HepG2 (cell line): ENCODE measurements at regions not wholly inside any gene's neighbourhood (a gene's known extent, or its start where the extent isn't known, plus 50 kb on each side); places are given as distances from the start of the nearest gene placed in this dataset.

ENCODE experiments used
- ATAC-seq: fragments of 200-7000 bp; cut with Tn5 transposase; 3 replicates; pipeline ENCODE4 v1.9.1; 2020; ENCODE audit warnings: mild to moderate bottlenecking, moderate library complexity
- BruUV-seq: library from RNA; stranded (reverse); fragments of 400-500 nt; replicated peaks from 2 replicates; lab custom pipeline; 2021; lab: Mats Ljungman, UMichigan
- CTCF ChIA-PET: fragments of 300-600 bp; formaldehyde crosslinking; extraction: SDS; loops from one replicate; lab custom pipeline; 2021; ENCODE audit warnings: low total read pairs, inconsistent platforms, low intra/inter-chr PET ratio; lab: Yijun Ruan, JAX
- POLR2A ChIA-PET: fragments of 350-600 bp; sonication (Branson Sonifier 250); formaldehyde crosslinking; loops from one replicate; lab custom pipeline; 2020; ENCODE audit warnings: antibody characterized with exemption, inconsistent platforms; lab: Yijun Ruan, JAX
- DNase-seq: peaks from one replicate; pipeline ENCODE4 v3.0.0-alpha.2; 2015; ENCODE audit warnings: low spot score
- FAIRE-seq: peaks from 3 replicates; lab custom pipeline; 2011; peaks lifted over from hg19 to GRCh38; lab: Jason Lieb, UNC
- H2AFZ ChIP-seq: one replicate; pipeline ENCODE4 v1.6.1; 2011; ENCODE audit warnings: low read length, inconsistent platforms
- H3K27ac ChIP-seq: fragments of 300-600 bp; 3 replicates; pipeline ENCODE4 v1.8.0; 2011; ENCODE audit warnings: mixed run types, mild to moderate bottlenecking, mixed read lengths, low read length, inconsistent platforms; ENCODE audit not compliant: insufficient read depth; ENCODE audit errors: extremely low read length
- H3K27me3 ChIP-seq, 2 experiments: fragments of 200-600 bp in 1 of 2; 2 replicates in 1 of 2; 3 replicates in 1 of 2; pipeline versions ENCODE4 v1.6.0 to v1.8.0; 2011; ENCODE audit warnings: low read length in 2 of 2, mild to moderate bottlenecking in 2 of 2, moderate library complexity in 2 of 2, inconsistent platforms in 1 of 2; ENCODE audit not compliant: insufficient read depth in 2 of 2, control insufficient read depth in 1 of 2
- H3K36me3 ChIP-seq, 2 experiments: fragments of 200-600 bp in 1 of 2; replicated peaks in 1 of 2; 2 replicates in 1 of 2; 3 replicates in 1 of 2; pipeline versions ENCODE4 v1.5.1 to v1.8.0; 2011; ENCODE audit warnings: low read length in 2 of 2, inconsistent platforms in 1 of 2; ENCODE audit not compliant: insufficient read depth in 2 of 2, control insufficient read depth in 1 of 2
- H3K4me1 ChIP-seq: 2 replicates; pipeline ENCODE4 v1.5.1; 2012; ENCODE audit warnings: low read length, inconsistent platforms; ENCODE audit not compliant: insufficient read depth
- H3K4me2 ChIP-seq: 2 replicates; pipeline ENCODE4 v1.6.0; 2011; ENCODE audit warnings: low read depth, low read length, inconsistent platforms
- H3K4me3 ChIP-seq, 3 experiments: fragments of 200-600 bp in 1 of 3; sonication (generic), shearing (Covaris generic) in 1 of 3; replicated peaks in 1 of 3; 2 replicates each; pipeline ENCODE4 v1.5.1; 2011 to 2016; ENCODE audit warnings: low read length in 3 of 3, inconsistent platforms in 2 of 3, low read depth in 2 of 3, mild to moderate bottlenecking in 2 of 3, control low read depth in 1 of 3, mixed read lengths in 1 of 3; ENCODE audit not compliant: insufficient read depth in 1 of 3
- H3K79me2 ChIP-seq: one replicate; pipeline ENCODE4 v1.6.1; 2011; ENCODE audit warnings: low read length, inconsistent platforms; ENCODE audit not compliant: insufficient read depth
- H3K9ac ChIP-seq: 2 replicates; pipeline ENCODE4 v1.6.0; 2011; ENCODE audit warnings: mild to moderate bottlenecking, low read depth, low read length, inconsistent platforms; ENCODE audit not compliant: insufficient read depth
- H3K9me3 ChIP-seq: 2 replicates; pipeline ENCODE4 v1.5.1; 2012; ENCODE audit warnings: mild to moderate bottlenecking, low read length
- H4K20me1 ChIP-seq: 2 replicates; pipeline ENCODE4 v1.6.0; 2011; ENCODE audit warnings: inconsistent platforms, mild to moderate bottlenecking, low read length, moderate library complexity; ENCODE audit not compliant: insufficient read depth
- CREB1 ChIP-seq, 2 experiments: fragments of 450-650 bp in 1 of 2; IDR thresholded peaks; 2 replicates each; pipeline ENCODE4 v1.6.1; 2016 to 2017; ENCODE audit warnings: control low read depth in 1 of 2, mild to moderate bottlenecking in 1 of 2, missing compliant biosample characterization in 1 of 2, missing genetic modification characterization in 1 of 2
- KDM5B ChIP-seq: sonication (generic); formaldehyde crosslinking; IDR thresholded peaks from 2 replicates; pipeline ENCODE4 v1.4.0; 2020; ENCODE audit warnings: missing genetic modification reagents, mild to moderate bottlenecking, borderline replicate concordance
- KLF6 ChIP-seq: IDR thresholded peaks from 2 replicates; pipeline ENCODE4 v1.8.0; 2016; ENCODE audit warnings: missing biosample characterization, missing genetic modification reagents
- NFIB ChIP-seq: sonication (generic); formaldehyde crosslinking; IDR thresholded peaks from 2 replicates; pipeline ENCODE4 v1.9.0; 2021; ENCODE audit warnings: missing genetic modification reagents, mild to moderate bottlenecking, borderline replicate concordance
- PRPF4 ChIP-seq: fragments of 200-400 bp; formaldehyde crosslinking; IDR thresholded peaks from 2 replicates; pipeline ENCODE4 v1.6.1; 2016; ENCODE audit warnings: low read length, low read depth; ENCODE audit not compliant: poor library complexity, severe bottlenecking
- REL ChIP-seq: sonication (generic); formaldehyde crosslinking; conservative IDR thresholded peaks from 2 replicates; pipeline ENCODE4 v1.8.0; 2022; ENCODE audit warnings: mild to moderate bottlenecking, missing genetic modification reagents, moderate library complexity
- REPIN1 ChIP-seq: sonication (generic); formaldehyde crosslinking; IDR thresholded peaks from 2 replicates; pipeline ENCODE4 v1.8.0; 2022; ENCODE audit warnings: missing genetic modification reagents, low read depth, mild to moderate bottlenecking, borderline replicate concordance
- SETDB1 ChIP-seq: sonication (generic); formaldehyde crosslinking; IDR thresholded peaks from 2 replicates; pipeline ENCODE4 v1.5.1; 2020; ENCODE audit warnings: missing genetic modification reagents, mild to moderate bottlenecking, borderline replicate concordance
- SKI ChIP-seq: fragments of 450-650 bp; IDR thresholded peaks from one replicate; pipeline ENCODE4 v1.6.1; 2018; ENCODE audit warnings: mild to moderate bottlenecking; ENCODE audit not compliant: partially characterized antibody
- TOE1 ChIP-seq: sonication (generic); formaldehyde crosslinking; IDR thresholded peaks from 2 replicates; pipeline ENCODE4 v1.4.0; 2020; ENCODE audit warnings: mild to moderate bottlenecking, missing genetic modification reagents
- TOPORS ChIP-seq: sonication (generic); formaldehyde crosslinking; IDR thresholded peaks from 2 replicates; pipeline ENCODE4 v1.8.0; 2023; ENCODE audit warnings: mild to moderate bottlenecking, missing genetic modification reagents
- ZFY ChIP-seq: sonication (generic); formaldehyde crosslinking; IDR thresholded peaks from 2 replicates; pipeline ENCODE4 v1.4.0; 2020; ENCODE audit warnings: missing genetic modification reagents
- ZNF224 ChIP-seq: sonication (generic); formaldehyde crosslinking; IDR thresholded peaks from 2 replicates; pipeline ENCODE4 v1.5.0; 2020; ENCODE audit warnings: mild to moderate bottlenecking, missing genetic modification reagents
- ZNF33A ChIP-seq: sonication (generic); formaldehyde crosslinking; IDR thresholded peaks from 2 replicates; pipeline ENCODE4 v1.5.1; 2020; ENCODE audit warnings: missing genetic modification reagents, mild to moderate bottlenecking, moderate library complexity, borderline replicate concordance
- ZSCAN22 ChIP-seq: sonication (generic); formaldehyde crosslinking; IDR thresholded peaks from 2 replicates; pipeline ENCODE4 v1.4.0; 2020; ENCODE audit warnings: mild to moderate bottlenecking, missing genetic modification reagents
- WGBS: methylation state at CpG from one replicate; pipeline ENCODE4 v1.1.6; 2017; ENCODE audit warnings: low lambda C conversion rate; 5-methylcytosine and 5-hydroxymethylcytosine counted together
- in situ Hi-C: cut with HindIII; loops from 2 replicates; pipeline ENCODE4 v1.10.0; 2017; ENCODE audit warnings: low pct_unique_long_range_greater_than_20kb; ENCODE audit not compliant: extremely low pct_ligation_motif_present
- intact Hi-C: fragments of 100-400 bp; cut with micrococcal nuclease; formaldehyde crosslinking; loops from one replicate; pipeline ENCODE4 v1.10.0; 2022; ENCODE audit not compliant: unreplicated experiment
- TF ChIP-seq, protein P1 (sequence below): sonication (generic); formaldehyde crosslinking; IDR thresholded peaks from 2 replicates; pipeline ENCODE4 v1.8.0; 2022; ENCODE audit warnings: missing genetic modification reagents, mild to moderate bottlenecking, inconsistent platforms, borderline replicate concordance
- TF ChIP-seq, protein P2 (sequence below): IDR thresholded peaks from 2 replicates; pipeline ENCODE4 v1.6.1; 2016
- TF ChIP-seq, protein P3 (sequence below): sonication (generic); formaldehyde crosslinking; IDR thresholded peaks from 2 replicates; pipeline ENCODE4 v1.8.0; 2023; ENCODE audit warnings: mild to moderate bottlenecking, missing genetic modification reagents

DNA sequence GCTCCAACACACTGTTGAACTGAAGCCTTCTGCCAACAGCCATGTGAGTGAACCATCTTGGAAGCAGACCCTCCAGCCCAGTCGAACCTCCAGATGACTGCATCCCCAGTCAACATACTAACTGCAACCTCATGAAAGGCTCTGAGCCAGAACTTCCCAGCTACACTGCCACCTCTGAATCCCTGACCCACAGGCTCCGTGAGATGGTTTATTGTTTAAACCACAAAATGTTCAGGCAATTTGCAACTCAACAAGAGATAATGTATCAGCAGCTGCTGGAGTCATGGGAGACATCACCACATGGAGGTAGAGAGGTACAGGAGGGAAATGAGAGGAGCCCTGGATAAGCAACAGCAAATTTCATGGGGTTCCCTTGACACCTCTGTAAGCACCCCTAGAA, 266.4 kb upstream of the NBEA start:
- intact Hi-C loops (no loop called here), in situ Hi-C loops (no loop called here)
- ChIA-PET CTCF (no interaction called here), POLR2A (no interaction called here)
- FAIRE-seq: no peak
- no peak for ATAC-seq
- no TSS peak for BruUV-seq
- 0% methylated on average over 2 of the region's 2 CpGs for WGBS
- Histone ChIP-seq H3K27ac (no peak overlapping the region), H2AFZ (no peak overlapping the region), H4K20me1 (no peaks in the 10 kb centered on the region), H3K9ac (no peak overlapping the region), H3K36me3 (no peaks in the 10 kb centered on the region), H3K4me1 (peaks cover 6% of the 10 kb centered on the region; the same call in 1 of the 2 replicates), H3K4me2 (no peak overlapping the region), H3K4me3 (no peak overlapping the region), H3K79me2 (no peaks in the 10 kb centered on the region), H3K27me3 (no peaks in the 10 kb centered on the region), H3K9me3 (no peaks in the 10 kb centered on the region)
- no peak for DNase-seq
- TF ChIP-seq KDM5B (CRISPR knock-in tag) (no peak), REL (CRISPR knock-in tag) (no peak), NFIB (CRISPR knock-in tag) (no peak), KLF6 (CRISPR knock-in tag) (no peak), ZSCAN22 (CRISPR knock-in tag) (no peak), SKI (no peak), REPIN1 (no peak), PRPF4 (no peak), TOE1 (CRISPR knock-in tag) (no peak), ZNF224 (no peak), ZFY (CRISPR knock-in tag) (no peak), ZNF33A (CRISPR knock-in tag) (no peak), SETDB1 (CRISPR knock-in tag) (no peak), TOPORS (CRISPR knock-in tag) (no peak), CREB1 (IDR thresholded peaks at IDR 0.05) (no peak), CREB1 (CRISPR knock-in tag; IDR thresholded peaks at IDR 0.05) (no peak)
- TF ChIP-seq, protein P1, sequence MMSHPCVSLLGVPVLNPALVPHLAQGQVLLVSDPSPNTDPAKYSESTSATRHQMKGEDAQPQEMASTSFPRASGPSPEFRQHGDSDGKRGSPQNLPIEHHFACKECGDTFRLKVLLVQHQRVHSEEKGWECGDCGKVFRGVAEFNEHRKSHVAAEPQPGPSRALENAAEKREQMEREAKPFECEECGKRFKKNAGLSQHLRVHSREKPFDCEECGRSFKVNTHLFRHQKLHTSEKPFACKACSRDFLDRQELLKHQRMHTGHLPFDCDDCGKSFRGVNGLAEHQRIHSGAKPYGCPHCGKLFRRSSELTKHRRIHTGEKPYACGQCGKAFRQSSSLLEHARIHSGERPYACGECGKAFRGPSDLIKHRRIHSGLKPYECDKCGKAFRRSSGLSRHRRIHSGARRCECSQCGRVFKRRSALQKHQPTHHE (CRISPR knock-in tag): no peak
- TF ChIP-seq, protein P2, sequence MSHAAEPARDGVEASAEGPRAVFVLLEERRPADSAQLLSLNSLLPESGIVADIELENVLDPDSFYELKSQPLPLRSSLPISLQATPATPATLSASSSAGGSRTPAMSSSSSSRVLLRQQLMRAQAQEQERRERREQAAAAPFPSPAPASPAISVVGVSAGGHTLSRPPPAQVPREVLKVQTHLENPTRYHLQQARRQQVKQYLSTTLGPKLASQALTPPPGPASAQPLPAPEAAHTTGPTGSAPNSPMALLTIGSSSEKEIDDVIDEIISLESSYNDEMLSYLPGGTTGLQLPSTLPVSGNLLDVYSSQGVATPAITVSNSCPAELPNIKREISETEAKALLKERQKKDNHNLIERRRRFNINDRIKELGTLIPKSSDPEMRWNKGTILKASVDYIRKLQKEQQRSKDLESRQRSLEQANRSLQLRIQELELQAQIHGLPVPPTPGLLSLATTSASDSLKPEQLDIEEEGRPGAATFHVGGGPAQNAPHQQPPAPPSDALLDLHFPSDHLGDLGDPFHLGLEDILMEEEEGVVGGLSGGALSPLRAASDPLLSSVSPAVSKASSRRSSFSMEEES (CRISPR knock-in tag): no peak
- TF ChIP-seq, protein P3, sequence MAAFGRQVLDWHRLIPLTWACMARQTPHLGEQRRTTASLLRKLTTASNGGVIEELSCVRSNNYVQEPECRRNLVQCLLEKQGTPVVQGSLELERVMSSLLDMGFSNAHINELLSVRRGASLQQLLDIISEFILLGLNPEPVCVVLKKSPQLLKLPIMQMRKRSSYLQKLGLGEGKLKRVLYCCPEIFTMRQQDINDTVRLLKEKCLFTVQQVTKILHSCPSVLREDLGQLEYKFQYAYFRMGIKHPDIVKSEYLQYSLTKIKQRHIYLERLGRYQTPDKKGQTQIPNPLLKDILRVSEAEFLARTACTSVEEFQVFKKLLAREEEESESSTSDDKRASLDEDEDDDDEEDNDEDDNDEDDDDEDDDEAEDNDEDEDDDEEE: no peak
